Muscle of arm (tissue), 1 donor: ENCODE measurements at regions not wholly inside any gene's neighbourhood (a gene's known extent, or its start where the extent isn't known, plus 50 kb on each side); places are given as distances from the start of the nearest gene placed in this dataset.
A peak's percentile ranks its signal among the peaks of the same experiment; 100 is the strongest.

Source experiments
- DNase-seq: peaks from one replicate; pipeline ENCODE4 v3.0.0-alpha.2; 2013

GRCh38 chr2:12027136-12027535 is 280.7 kb downstream of the LPIN1 start:
- DNase-seq = no peak

DNA sequence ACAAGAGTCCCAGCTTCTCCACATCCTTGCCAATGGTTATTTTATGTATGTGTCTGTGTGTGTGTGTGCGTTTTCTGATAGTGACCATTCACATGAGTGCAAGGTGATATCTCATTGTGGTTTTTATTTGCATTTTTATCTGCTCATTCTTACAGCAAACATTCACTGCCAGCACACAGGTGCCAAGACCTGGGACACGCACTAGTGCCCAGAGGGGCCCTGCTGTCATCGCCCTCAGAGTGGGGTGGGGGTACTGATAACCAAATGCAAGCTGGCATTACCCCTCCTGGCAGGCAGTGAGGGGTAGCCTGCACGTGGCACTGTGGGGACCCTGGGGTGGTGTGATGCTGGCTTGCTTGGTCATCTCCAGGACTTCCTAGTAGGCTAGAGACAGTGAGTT is 285.4 kb downstream of the LPIN1 start:
- DNase-seq = no peak

- no peak for DNase-seq
Measured at GRCh38 chr2:12032398-12032797, 286.0 kb downstream of the LPIN1 start.

DNA sequence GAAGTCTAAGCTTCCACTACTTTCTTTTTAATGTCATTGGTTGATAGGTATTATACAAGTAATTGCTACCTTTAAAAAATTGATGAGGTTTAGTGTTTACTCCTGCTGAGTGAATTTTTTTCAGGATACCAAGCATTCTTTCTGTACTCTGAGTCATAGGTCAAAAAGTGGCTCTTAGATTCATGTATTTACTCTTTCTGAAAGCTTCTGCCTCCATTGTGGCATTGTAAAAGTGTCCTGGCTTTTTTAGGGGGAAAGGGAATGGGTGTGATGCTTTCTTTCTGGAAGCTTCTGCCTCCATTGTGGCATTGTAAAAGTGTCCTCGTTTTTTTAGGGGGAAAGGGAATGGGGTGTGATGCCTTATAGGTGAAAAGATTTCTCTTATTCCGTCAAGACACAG is 286.5 kb downstream of the LPIN1 start:
- DNase-seq = no peak

DNA sequence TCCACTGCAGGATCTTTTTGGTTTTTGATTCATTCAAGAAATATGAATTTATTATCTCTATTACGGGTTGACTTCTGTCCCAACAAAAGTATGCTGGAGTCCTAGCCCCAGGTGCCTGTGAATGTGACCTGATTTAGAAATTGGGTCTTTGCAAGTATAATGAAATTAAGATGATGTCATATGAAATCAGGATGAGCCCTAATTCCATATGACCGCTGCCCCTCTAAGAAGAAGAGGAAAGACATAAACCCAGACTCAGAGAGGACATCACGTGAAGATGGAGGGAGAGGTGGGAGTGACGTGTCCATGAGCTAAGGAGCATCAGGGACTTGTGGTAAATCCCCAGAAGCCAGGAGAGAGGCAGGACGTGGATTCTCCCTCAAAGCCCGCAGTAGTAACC is 287.1 kb downstream of the LPIN1 start:
- DNase-seq = no peak

- no peak for DNase-seq
Measured at GRCh38 chr2:12034382-12034781, 287.9 kb downstream of the LPIN1 start.

DNA sequence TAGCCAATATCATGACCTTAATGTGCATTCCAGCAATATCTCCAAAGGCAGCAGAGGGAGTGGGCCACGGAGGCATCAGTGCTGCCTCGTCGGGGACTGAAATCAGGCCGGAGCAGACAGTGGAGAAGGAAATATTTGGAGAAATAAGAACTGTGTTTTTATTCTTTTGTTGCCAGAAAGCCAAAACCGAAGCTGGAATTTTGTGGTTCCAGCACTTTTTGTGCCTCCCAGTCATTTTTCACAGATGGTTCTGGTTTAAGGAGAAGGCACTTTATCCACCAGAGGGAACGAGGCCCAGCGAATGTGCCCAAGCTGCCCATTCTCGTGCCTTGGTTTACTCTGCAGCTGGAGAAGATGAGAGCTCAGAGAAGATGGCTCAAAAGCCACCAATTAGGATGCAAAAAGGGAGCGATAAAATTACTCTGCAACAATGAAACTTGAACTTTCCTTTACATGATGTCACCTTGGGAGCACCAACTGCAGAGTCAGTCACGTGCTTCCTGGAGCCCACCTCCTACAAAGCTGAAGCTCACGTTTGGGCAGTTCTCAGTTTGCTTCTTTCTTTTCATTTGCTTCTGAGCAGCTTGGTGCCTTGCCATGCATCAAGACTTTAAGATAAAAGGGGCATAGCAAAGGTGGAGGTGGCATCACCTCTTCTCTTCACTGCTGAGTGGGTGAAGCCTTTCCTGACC is 288.7 kb downstream of the LPIN1 start:
- no peak for DNase-seq

DNA sequence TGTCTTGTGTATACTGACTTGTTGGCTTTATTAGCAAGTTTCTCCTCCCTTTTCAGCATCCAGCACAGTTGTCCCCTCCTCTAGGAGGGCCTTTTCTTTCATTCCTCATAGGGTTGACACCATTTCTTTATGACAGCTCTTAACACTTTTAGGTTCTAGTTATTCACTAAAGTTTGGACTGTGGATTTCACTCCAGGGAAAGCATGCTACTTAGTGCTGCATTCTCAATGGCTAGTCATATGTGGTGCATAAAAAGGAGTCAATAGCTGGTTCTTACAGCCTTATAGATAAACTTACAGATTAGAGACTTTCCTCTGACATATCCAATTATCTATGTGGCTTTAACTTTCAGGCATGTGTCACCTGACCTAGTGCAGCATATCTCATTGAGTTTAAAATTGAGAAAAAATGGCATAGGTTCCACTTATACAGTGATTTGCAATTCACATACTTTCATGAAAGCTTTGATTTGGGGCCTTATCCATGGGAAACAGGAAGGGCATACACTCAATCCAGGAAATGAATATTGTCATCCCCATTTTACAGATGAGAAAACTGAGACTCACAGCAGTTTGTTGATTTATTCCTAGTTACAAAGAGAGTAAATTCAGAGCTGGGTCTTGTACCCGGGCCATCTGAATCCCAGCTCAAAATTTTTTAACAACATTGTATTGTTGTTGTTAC is 289.7 kb downstream of the LPIN1 start:
- no peak for DNase-seq

- DNase-seq = no peak
Measured at GRCh38 chr2:12036640-12036983, 290.2 kb downstream of the LPIN1 start.

- DNase-seq = no peak
Measured at GRCh38 chr2:12037301-12037700, 290.9 kb downstream of the LPIN1 start.

DNA sequence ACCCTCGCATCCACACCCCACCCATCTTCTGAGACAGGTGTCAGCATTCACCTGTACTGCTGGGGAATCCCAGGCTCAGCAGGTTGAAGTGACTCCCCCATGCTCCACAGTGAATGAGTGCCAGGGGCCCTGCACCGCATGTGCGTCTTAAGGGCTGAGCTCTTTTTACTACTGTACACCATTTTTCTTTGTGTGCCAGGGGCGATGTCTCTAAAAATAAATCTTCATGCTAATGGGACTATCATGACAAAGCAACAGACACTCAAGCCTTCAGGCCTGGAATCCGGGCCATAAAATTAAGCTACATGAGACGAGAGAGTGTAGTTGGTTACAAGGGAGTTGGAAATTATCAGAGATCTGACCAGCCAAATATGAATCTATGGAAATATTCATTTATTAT is 294.8 kb downstream of the LPIN1 start:
- DNase-seq = no peak

GRCh38 chr2:12043131-12043530 is 296.7 kb downstream of the LPIN1 start:
- no peak for DNase-seq

DNA sequence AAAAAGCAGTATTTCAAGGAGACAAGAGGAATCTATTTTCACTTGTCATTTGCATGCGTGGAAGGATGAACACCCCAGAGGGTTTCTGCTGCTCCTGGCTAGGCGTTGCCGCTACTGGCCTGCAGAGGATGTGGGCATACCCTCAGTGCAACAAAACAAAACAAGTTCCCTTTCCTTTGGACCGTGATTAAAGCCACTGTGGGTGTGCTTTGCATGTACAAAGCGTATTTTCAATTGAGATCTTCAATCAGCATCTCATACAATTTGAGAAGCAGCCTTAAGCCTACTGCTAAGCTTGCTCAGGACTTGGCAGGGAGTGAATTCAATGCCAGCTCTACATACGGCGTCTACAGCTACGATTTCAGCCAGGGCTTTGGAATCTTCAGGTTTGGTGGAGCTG is 298.4 kb downstream of the LPIN1 start:
- DNase-seq = no peak

- DNase-seq = no peak
Measured at GRCh38 chr2:12045864-12046291, 299.4 kb downstream of the LPIN1 start.

DNA sequence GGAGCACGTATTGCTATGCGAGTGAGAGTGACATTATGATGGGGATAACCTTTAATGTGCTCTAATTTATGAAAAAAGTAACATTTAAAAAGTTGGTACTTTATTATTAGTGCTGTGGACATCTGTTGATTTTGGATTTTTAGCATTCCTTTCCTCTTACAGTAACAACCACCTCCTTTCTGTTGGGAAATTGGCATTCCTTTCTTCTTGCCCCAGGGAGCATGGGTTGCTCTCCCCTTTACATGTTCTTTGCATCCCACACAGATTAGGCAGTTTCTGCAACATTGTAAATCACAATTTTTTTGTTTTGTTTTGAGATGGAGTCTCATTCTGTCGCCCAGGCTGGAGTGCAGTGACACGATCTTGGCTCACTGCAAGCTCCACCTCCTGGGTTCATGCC is 300.2 kb downstream of the LPIN1 start:
- DNase-seq = no peak

DNA sequence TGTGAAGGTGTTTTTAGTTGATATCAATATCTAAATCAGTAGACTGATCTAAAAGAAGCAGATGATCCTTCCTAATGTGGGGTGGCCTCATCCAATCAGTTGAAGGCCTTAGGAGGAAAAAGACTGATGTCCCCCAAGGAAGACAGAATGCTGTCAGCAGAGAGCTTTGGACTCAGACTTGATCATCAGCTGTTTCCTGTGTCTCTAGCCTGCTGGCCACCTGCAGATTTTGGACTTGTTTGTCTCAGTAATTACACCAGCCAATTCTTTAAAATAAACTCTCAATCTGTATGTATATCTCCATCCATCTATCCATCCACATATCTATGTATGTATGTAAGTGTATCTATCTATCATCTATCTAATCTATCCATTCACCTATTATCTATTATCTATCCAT is 301.3 kb downstream of the LPIN1 start:
- no peak for DNase-seq

- no peak for DNase-seq
Measured at GRCh38 chr2:12048550-12048949, 302.1 kb downstream of the LPIN1 start.

- DNase-seq = peak; percentile 61
Measured at GRCh38 chr2:12050396-12050795, 304.0 kb downstream of the LPIN1 start.

DNA sequence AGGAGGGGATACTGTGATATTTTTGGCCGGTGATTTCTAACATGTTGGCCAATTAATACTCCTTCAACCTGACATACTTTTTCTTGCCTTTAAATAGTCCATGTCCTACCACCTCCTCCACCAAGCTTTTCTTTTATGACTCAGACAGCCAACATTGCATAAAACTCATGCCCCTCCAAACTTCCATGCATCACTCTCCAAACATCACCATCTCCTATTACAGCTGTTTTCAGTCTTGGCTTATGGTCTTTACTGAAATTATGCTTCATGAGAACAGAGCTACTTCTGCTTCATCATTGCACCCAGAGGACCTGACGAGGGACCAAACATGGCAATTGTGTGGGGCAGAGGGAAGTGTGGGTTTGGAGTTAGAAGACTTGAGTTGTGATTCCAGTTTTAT is 305.4 kb downstream of the LPIN1 start:
- no peak for DNase-seq

DNA sequence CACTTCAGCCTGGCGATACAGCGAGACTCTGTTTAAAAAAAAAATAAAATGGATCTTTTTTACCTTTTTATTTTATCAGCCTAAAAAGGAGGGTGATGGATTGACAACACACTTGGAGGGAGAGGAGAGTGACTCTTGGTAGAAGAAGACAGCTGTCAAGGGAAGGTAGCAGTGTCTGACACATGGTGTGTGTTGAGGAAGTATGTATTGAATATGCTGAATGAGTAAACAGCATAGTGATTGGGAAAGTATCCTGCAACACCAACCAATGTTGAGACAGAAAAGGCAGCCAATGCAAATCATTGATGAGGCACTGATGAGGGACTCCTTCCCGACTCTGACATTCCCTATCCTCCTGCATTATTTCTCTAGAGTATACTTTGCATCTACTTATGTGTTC is 306.4 kb downstream of the LPIN1 start:
- DNase-seq = no peak

GRCh38 chr2:12054956-12055618 is 308.7 kb downstream of the LPIN1 start:
- peak; percentile 45 for DNase-seq

- no peak for DNase-seq
Measured at GRCh38 chr2:12057436-12058166, 311.2 kb downstream of the LPIN1 start.
